A673 (cell line): ENCODE measurements at regions not wholly inside any gene's neighbourhood (a gene's known extent, or its start where the extent isn't known, plus 50 kb on each side); places are given as distances from the start of the nearest gene placed in this dataset.

Experiments used
- BruUV-seq: library from RNA; stranded (reverse); fragments of 400-500 nt; replicated peaks from 2 replicates; lab custom pipeline; 2021; lab: Mats Ljungman, UMichigan
- CTCF ChIA-PET: fragments of 300-600 bp; sonication (Branson Sonifier 250); formaldehyde crosslinking; loops from one replicate; lab custom pipeline; 2022; ENCODE audit warnings: antibody characterized with exemption; lab: Charles Lee
- POLR2A ChIA-PET: fragments of 300-600 bp; sonication (Branson Sonifier 250); formaldehyde crosslinking; loops from one replicate; lab custom pipeline; 2022; ENCODE audit warnings: antibody characterized with exemption; ENCODE audit not compliant: low non-redundant PET; lab: Charles Lee
- DNase-seq: peaks from one replicate; pipeline ENCODE4 v3.0.0-alpha.2; 2015; ENCODE audit warnings: low spot score
- H3K27ac ChIP-seq: fragments of 200-600 bp; sonication (generic); 2 replicates; pipeline ENCODE4 v1.5.1; 2016; ENCODE audit warnings: mixed run types, low read depth, mild to moderate bottlenecking, mixed read lengths, antibody characterized with exemption, low read length; ENCODE audit not compliant: poor library complexity, severe bottlenecking
- H3K27me3 ChIP-seq: fragments of 200-600 bp; sonication (generic); replicated peaks from 2 replicates; pipeline ENCODE4 v1.6.1; 2017; ENCODE audit warnings: mixed run types, low read depth, mild to moderate bottlenecking, mixed read lengths, antibody characterized with exemption, low read length; ENCODE audit not compliant: insufficient read depth, poor library complexity
- H3K36me3 ChIP-seq: fragments of 200-600 bp; sonication (generic); 2 replicates; pipeline ENCODE4 v1.6.1; 2016; ENCODE audit warnings: mixed run types, mild to moderate bottlenecking, mixed read lengths, antibody characterized with exemption, low read length; ENCODE audit not compliant: insufficient read depth, poor library complexity, severe bottlenecking
- H3K4me1 ChIP-seq: fragments of 200-600 bp; sonication (generic); 2 replicates; pipeline ENCODE4 v1.6.1; 2017; ENCODE audit warnings: mixed run types, mild to moderate bottlenecking, mixed read lengths, antibody characterized with exemption, low read length; ENCODE audit not compliant: insufficient read depth, poor library complexity, severe bottlenecking
- H3K4me3 ChIP-seq: fragments of 200-600 bp; sonication (generic); 2 replicates; pipeline ENCODE4 v1.5.1; 2016; ENCODE audit warnings: low read depth, mixed run types, mild to moderate bottlenecking, mixed read lengths, low read length; ENCODE audit not compliant: poor library complexity, severe bottlenecking
- H3K9me3 ChIP-seq: fragments of 200-600 bp; sonication (generic); 2 replicates; pipeline ENCODE4 v1.6.1; 2016; ENCODE audit warnings: mixed run types, low read depth, mild to moderate bottlenecking, mixed read lengths, antibody characterized with exemption, low read length; ENCODE audit not compliant: poor library complexity, severe bottlenecking
- EZH2 ChIP-seq: fragments of 200-600 bp; sonication (generic); IDR thresholded peaks from 2 replicates; pipeline ENCODE4 v1.6.1; 2017; ENCODE audit warnings: borderline replicate concordance, low read depth, mild to moderate bottlenecking, mixed read lengths, antibody characterized with exemption, low read length; ENCODE audit not compliant: poor library complexity, severe bottlenecking
- intact Hi-C: fragments of 100-400 bp; cut with micrococcal nuclease; formaldehyde crosslinking; loops from one replicate; pipeline ENCODE4 v1.10.0; 2022; ENCODE audit not compliant: unreplicated experiment
- TF ChIP-seq, protein P1 (sequence below): fragments of 300-800, 200-600 bp; sonication (generic); conservative IDR thresholded peaks from 2 replicates; pipeline ENCODE4 v1.5.1; 2017; ENCODE audit warnings: low read depth, mild to moderate bottlenecking, antibody characterized with exemption, low read length, moderate library complexity, mixed read lengths

- DNase-seq, result no peak
- H3K27me3 ChIP-seq, result no peaks in the 10 kb centered on the region
- POLR2A ChIA-PET, result no interaction called here
- BruUV-seq, result no TSS peak
- no peak overlapping the region for H3K27ac ChIP-seq
- CTCF ChIA-PET, result no interaction called here
- no peaks in the 10 kb centered on the region for H3K4me1 ChIP-seq
- no peak overlapping the region for H3K4me3 ChIP-seq
- TF ChIP-seq, protein P1, sequence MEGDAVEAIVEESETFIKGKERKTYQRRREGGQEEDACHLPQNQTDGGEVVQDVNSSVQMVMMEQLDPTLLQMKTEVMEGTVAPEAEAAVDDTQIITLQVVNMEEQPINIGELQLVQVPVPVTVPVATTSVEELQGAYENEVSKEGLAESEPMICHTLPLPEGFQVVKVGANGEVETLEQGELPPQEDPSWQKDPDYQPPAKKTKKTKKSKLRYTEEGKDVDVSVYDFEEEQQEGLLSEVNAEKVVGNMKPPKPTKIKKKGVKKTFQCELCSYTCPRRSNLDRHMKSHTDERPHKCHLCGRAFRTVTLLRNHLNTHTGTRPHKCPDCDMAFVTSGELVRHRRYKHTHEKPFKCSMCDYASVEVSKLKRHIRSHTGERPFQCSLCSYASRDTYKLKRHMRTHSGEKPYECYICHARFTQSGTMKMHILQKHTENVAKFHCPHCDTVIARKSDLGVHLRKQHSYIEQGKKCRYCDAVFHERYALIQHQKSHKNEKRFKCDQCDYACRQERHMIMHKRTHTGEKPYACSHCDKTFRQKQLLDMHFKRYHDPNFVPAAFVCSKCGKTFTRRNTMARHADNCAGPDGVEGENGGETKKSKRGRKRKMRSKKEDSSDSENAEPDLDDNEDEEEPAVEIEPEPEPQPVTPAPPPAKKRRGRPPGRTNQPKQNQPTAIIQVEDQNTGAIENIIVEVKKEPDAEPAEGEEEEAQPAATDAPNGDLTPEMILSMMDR, result no peak; the same call in 1 of the 2 replicates
- TF ChIP-seq EZH2, result no peak
- intact Hi-C loops, result no loop called here
- H3K36me3 ChIP-seq, result no peaks in the 10 kb centered on the region
- H3K9me3 ChIP-seq, result peaks cover 7% of the 10 kb centered on the region
Observed at GRCh38 chr16:51302042-51302441, 151.0 kb upstream of the SALL1 start.

DNA sequence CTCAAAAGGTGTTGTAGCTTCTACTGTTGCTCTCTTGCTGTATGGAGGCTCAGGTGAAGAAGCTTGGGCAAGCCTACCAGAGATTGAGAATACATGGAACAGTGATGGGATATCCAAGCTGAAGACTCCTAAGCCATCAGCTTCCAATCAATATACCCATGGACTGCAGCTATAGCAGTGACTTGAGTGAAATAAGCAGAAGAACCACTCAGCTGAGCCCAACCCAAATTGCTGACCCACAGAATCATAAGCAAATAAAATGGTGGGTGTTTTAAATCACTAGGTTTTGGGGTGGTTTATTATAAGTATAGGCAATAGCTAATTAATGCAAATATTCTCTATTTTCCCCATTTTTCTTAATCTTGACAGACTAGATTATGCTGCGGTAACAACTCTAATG lies 147.7 kb upstream of the SALL1 start:
- no peak for DNase-seq
- ChIA-PET CTCF (no interaction called here), POLR2A (no interaction called here)
- intact Hi-C loops, result no loop called here
- TF ChIP-seq, protein P1, result no peak
- no peak for TF ChIP-seq EZH2
- H3K36me3 ChIP-seq, result no peaks in the 10 kb centered on the region
- no peaks in the 10 kb centered on the region for H3K27me3 ChIP-seq
- no peak overlapping the region for H3K4me3 ChIP-seq
- peaks cover 7% of the 10 kb centered on the region for H3K9me3 ChIP-seq
- BruUV-seq, result no TSS peak
- H3K27ac ChIP-seq, result no peak overlapping the region
- H3K4me1 ChIP-seq, result no peaks in the 10 kb centered on the region

GRCh38 chr16:51290442-51291285 lies 139.6 kb upstream of the SALL1 start:
- BruUV-seq, result no TSS peak
- no peak overlapping the region for H3K27ac ChIP-seq
- peaks cover 2% of the 10 kb centered on the region for H3K27me3 ChIP-seq
- H3K4me1 ChIP-seq, result no peaks in the 10 kb centered on the region
- no peaks in the 10 kb centered on the region for H3K36me3 ChIP-seq
- POLR2A ChIA-PET, result no interaction called here
- no peaks in the 10 kb centered on the region for H3K9me3 ChIP-seq
- no peak for DNase-seq
- H3K4me3 ChIP-seq, result no peak overlapping the region
- TF ChIP-seq EZH2, result no peak
- TF ChIP-seq, protein P1, result no peak
- intact Hi-C loops, result no loop called here
- CTCF ChIA-PET, result no interaction called here
